ENCODE measurements at regions not wholly inside any gene's neighbourhood (a gene's known extent, or its start where the extent isn't known, plus 50 kb on each side); places are given as distances from the start of the nearest gene placed in this dataset.
A peak's percentile ranks its signal among the peaks of the same experiment; 100 is the strongest.

DNA sequence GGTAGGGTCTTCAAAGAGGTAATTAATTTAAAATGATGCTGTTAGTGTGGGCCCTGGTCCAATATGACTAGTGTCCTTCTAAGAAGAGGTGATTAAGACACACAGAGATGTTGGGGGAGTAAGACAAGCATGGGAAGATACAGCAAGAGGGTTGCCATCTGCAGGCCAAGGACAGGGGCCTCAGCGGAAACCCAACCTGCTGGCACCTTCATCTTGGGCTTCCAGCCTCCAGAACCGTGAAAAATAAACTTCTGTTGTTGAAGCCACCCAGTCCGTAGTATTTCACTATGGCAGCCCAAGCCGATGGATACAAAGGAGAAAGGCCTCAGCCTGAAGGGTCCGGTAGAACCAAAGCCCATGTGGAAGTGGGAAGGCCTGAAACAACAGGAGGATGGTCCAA lies 161.7 kb upstream of the UBE2E1 start:
- no peak for DNase-seq (ENCODE audit: low spot score)

DNA sequence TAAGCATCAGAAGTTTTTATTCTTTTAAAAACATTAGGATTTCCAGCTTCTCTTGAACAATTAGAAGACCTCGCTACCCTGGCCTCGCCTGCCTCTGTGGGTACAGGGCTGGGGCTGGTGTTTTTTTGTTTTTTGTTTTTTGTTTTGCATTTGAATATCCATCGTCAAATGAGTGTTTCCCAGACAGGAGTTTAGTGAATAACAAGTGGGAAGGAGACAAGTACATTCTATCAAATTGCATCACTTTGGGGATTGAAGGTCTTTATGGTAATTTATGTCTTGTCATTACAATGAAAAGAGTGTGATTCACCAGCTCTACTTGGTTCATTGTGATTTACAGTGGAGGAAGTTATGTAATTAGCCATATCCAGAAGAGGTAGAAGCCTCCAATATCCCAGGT lies 161.1 kb upstream of the UBE2E1 start:
- DNase-seq (ENCODE audit: low spot score) = no peak

DNA sequence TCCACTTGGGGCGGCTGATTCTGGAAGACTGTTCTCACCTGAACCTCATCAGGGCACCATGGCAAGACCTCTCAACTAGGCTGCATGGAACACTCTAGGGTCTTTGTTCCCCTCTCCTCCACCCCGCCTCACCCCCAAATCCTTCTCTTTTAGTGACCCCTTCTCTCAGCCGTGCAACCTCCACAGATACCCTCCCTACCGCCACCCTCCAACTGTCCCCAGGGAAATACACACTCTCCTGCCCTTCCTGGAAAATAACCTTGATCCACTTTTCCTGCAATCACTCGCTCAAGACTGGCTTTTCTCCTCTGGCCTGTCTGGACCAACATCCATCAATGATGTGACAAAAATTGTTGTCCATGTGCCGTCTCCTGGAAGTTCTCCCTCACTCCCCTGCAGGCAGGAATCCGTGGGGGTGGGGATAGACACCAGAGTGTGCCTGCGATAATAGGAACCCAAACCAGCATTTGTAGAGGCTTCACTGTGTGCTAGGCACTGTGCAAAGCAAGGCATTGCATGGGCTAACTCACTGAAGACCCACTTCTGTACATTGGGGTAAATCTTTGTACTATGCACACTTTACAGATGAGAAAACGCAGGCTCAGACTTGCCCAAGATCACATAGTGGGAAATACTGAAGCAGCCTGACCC lies 160.1 kb upstream of the UBE2E1 start:
- no peak for DNase-seq (ENCODE audit: low spot score)

GRCh38 chr3:23646184-23646920 lies 159.4 kb upstream of the UBE2E1 start:
- no peak for DNase-seq (ENCODE audit: low spot score)

- no peak for DNase-seq (ENCODE audit: low spot score)
These were observed 158.0 kb upstream of the UBE2E1 start for GRCh38 chr3:23647706-23648258.

DNA sequence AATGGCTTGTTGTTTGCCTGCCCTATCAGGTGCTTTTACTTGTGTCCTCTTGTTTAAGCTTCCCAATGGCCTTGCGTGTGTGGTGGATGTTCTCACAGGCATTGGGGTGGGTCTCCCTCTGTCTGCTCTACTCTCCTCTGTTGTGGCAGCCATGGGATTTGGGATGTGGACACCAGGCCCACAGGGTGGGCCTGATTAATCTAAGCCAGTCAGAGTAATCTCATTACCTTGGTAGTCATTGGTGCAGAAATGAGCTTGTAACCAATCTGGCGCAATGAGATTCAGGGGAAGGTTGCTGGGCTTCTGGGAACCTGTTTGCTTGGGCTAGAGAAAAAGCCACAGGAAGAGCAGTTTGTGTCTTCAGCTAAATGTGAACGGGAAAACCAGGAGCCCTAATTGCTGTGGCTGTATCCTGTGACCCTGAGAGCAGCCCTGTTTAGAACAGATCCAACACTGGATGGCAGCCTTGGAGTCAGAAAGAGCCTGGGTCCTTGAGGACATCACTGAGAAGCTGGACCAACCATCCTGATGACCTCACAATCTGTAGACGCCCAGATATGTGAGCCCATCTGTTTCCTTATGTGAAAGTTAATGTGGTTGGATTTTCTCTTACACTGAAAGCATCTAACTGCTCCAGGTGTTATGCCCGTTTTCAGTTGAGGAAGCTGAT lies 157.3 kb upstream of the UBE2E1 start:
- DNase-seq (ENCODE audit: low spot score) = peak; percentile 58

GRCh38 chr3:23648996-23649395 lies 156.8 kb upstream of the UBE2E1 start:
- no peak for DNase-seq (ENCODE audit: low spot score)

DNA sequence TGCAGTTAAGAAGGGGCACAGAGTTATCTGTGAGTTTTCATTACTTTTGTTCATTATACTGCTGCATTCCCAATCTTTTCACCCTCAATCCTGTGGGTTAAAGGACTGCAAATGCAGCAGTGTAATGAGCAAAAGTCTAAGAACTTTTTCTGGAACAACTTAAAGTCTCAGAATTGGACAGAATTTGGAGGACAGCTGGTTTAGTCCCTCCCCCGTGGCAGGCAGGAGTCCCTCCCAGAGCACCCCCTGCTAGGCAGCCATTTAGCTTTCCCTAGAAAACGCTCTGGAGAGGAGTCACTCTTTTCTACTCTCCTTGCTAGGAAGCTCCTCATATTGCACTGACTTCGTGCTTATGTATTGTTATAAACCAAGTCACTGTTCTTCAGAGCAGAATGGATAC lies 156.3 kb upstream of the UBE2E1 start:
- DNase-seq (ENCODE audit: low spot score) = no peak

DNA sequence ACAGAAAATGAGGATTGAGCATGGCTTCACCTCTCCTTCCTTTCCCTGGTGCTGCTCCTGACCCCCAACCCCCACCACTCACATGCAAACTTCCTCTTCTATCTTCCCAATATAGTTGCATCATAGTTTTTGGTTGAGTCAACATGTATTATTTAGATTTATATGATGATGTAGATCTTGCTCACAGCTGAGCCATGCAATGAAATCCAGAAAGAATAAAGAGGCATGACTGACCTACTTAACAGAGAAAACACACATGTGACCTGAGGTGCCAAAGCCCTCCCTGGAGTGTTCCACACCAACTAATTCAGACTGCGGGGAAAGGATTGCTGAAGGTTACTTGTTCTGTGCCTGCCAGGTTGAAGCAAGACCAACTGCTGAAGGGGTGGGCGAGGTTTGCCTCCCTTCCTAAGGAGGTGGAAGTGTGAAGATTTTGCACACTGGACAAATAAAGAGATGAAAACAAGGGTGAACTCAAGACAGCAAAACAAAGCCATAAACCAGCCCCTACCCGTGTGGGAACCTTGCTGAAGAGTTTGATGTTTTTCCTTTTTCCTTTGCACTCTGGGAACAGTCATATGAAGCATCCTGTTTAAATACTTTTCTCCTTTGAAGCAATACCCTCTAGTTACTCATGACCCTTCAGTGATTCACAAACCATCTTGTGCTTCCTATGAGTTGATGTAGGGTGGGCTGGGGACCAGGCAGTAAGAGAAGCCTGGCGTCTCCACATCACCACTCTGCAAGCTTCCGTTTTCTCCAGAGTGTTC lies 155.2 kb upstream of the UBE2E1 start:
- peak; percentile 19 for DNase-seq (ENCODE audit: low spot score)

- no peak for DNase-seq (ENCODE audit: low spot score)
These were observed 151.9 kb upstream of the UBE2E1 start for GRCh38 chr3:23653647-23654525.

DNA sequence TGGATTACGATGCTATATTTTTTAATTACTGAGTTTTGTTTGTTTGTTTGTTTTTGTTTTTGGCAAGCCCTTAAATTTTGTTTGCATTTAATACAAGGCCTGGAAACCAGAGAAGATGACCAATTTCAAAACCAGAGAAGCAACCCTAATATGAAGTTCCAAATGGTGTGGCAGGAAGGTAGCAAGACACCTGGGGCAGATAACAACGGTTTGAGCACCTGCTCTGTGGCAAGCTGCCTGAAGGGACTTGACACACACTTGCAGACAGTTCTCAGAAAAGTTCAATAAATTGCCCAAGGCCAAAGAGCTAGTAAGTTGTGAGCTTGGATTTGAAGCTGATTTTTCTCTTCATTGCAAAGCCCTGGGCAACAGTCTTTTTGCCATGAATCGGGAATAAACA lies 151.2 kb upstream of the UBE2E1 start:
- no peak for DNase-seq (ENCODE audit: low spot score)

DNA sequence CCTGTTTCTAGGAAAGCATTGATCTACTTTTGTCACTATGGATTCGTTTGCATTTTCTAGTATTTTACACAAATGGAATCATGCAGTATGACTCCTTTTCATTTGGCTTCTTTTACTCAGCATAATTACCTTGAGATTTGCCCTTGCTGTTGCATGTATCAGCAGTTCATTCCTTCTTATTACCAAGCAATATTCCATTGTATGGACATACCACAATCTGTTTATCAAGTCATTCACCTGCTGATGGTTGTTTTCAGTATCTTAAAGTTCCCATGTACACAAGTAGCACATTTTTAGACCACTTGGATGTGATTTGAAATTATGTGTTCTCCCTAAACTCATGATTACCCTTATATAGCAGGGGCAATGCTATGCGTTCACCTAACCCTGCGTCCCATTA lies 150.0 kb upstream of the UBE2E1 start:
- DNase-seq (ENCODE audit: low spot score) = no peak

DNA sequence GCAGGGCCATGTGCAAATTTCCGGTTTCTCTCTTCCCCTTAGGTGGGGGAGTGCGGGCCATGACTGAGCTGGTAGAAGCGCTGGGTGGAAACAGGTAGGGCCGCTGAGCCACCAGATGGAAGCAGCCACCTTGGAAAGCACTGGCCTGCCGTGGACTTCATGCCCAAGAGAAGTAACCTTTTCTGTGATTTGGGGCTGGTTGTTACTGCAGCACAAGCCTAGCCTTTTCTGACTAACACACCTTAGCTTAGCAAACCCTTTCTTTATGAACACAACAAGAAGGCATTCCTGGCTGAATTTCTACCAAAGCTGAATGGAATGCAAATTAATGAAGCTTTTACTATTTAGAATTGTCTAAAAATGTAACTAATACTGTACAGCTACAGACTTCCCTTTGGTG lies 149.6 kb upstream of the UBE2E1 start:
- DNase-seq (ENCODE audit: low spot score) = no peak

DNA sequence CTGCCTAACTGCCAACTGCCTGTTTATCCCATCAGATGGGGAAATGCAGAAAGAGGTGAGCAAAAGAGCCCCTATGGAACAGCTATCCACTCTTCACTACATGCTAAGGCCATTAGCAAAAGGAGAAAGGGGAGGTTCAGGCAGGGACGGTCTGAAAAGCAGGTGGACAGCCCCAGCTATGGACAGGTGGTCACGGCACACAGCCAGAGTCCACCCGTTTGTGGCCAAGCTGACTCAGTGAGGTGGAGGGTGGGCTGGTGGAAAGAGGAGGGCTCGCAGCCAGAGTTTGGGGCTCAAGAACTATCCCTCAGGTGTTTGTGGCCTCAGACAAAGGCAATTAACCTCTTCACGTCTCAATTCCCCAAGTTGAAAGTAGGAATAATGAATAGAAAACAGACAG lies 148.9 kb upstream of the UBE2E1 start:
- peak; percentile 47 for DNase-seq (ENCODE audit: low spot score)

DNA sequence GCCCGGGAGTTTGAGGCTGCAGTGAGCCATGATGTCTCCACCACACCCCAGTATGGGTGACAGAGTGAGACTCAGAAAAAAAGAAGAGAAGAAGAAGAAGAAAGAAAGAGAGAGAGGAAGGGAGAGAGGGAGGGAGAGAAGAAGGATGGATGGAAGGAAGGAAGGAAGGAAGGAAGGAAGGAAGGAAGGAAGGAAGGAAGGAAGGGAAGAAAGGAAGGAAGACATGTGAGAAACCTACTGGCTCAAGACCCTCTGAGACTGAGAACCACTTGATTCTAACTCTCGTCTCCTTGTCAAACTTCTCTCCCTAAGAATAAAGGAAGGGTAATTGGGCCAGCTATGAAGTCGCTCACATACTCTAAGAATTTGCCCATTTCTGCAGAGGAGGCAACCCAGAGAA lies 148.1 kb upstream of the UBE2E1 start:
- no peak for DNase-seq (ENCODE audit: low spot score)

GRCh38 chr3:23659274-23659673 lies 146.5 kb upstream of the UBE2E1 start:
- DNase-seq (ENCODE audit: low spot score) = no peak

- no peak for DNase-seq (ENCODE audit: low spot score)
These were observed 145.8 kb upstream of the UBE2E1 start for GRCh38 chr3:23659840-23660430.

- no peak for DNase-seq (ENCODE audit: low spot score)
These were observed 143.6 kb upstream of the UBE2E1 start for GRCh38 chr3:23662079-23662617.

DNA sequence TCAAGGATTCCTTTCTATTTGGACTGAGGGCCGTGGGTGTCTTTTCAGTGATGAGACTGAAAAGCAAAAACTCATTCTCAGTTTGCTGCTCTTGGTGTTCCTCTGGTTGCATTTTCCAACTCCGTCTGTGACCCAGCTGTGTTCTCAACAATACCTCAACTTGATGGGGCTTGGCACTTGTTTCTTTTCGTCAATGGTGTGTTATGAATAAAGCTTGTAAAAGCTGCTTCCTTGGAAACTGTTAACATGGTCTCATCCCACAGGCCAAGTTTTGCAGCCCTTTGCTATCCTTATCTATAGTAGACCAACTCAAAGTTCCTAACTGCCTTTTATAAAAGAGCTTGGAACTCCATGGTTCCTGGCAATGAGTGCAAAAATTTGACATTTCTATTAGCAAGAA lies 142.5 kb upstream of the UBE2E1 start:
- no peak for DNase-seq (ENCODE audit: low spot score)

- peak; percentile 44 for DNase-seq (ENCODE audit: low spot score)
These were observed 142.0 kb upstream of the UBE2E1 start for GRCh38 chr3:23663661-23664186.
